ENCODE measurements at regions not wholly inside any gene's neighbourhood (a gene's known extent, or its start where the extent isn't known, plus 50 kb on each side); places are given as distances from the start of the nearest gene placed in this dataset.

DNA sequence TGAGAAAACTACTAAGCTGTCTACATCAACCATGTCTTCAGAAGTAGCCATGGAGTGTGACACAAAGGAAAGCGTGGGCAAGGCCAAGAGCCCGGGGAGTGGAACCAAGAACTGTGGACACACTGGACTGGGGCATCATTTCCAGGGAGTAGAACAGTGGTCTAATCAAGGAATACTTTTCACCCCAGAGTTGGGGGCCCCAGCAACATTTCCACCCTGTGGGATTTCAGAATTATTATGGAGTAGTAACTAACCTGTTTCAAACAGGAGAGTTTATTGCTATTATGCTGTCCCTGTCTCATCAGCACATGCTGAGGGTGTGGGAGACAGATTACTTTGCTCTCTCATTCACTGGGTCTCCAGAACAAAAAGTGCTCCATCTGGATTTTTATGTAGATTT lies 58.0 kb upstream of the FSTL4 start:
- H3K4me3 ChIP-seq: no peak overlapping the region
- no peaks in the 10 kb centered on the region for H3K36me3 ChIP-seq
- no peaks in the 10 kb centered on the region for H3K4me1 ChIP-seq
- intact Hi-C loops (cut with DNase I): no loop called here
- H3K9me3 ChIP-seq: peaks cover 0 to 8% (median 0%) of the 10 kb centered on the region in 4 donors
- TF ChIP-seq POLR2AphosphoS5 (IDR thresholded peaks at IDR 0.05): no peak
- no peak for TF ChIP-seq POLR2A (IDR thresholded peaks at IDR 0.05; ENCODE audit: low read depth)
- TF ChIP-seq, protein P1, sequence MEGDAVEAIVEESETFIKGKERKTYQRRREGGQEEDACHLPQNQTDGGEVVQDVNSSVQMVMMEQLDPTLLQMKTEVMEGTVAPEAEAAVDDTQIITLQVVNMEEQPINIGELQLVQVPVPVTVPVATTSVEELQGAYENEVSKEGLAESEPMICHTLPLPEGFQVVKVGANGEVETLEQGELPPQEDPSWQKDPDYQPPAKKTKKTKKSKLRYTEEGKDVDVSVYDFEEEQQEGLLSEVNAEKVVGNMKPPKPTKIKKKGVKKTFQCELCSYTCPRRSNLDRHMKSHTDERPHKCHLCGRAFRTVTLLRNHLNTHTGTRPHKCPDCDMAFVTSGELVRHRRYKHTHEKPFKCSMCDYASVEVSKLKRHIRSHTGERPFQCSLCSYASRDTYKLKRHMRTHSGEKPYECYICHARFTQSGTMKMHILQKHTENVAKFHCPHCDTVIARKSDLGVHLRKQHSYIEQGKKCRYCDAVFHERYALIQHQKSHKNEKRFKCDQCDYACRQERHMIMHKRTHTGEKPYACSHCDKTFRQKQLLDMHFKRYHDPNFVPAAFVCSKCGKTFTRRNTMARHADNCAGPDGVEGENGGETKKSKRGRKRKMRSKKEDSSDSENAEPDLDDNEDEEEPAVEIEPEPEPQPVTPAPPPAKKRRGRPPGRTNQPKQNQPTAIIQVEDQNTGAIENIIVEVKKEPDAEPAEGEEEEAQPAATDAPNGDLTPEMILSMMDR (IDR thresholded peaks at IDR 0.05): no peak
- no peak for TF ChIP-seq EP300 (IDR thresholded peaks at IDR 0.05)
- WGBS: 94% methylated on average over 2 of the region's 2 CpGs
- H3K27ac ChIP-seq (replicated peaks in 1 of 4): no peak overlapping the region
- peaks cover 0 to 10% (median 0%) of the 10 kb centered on the region in 4 donors for H3K27me3 ChIP-seq
- DNase-seq (ENCODE audit: extremely low spot score): no peak

DNA sequence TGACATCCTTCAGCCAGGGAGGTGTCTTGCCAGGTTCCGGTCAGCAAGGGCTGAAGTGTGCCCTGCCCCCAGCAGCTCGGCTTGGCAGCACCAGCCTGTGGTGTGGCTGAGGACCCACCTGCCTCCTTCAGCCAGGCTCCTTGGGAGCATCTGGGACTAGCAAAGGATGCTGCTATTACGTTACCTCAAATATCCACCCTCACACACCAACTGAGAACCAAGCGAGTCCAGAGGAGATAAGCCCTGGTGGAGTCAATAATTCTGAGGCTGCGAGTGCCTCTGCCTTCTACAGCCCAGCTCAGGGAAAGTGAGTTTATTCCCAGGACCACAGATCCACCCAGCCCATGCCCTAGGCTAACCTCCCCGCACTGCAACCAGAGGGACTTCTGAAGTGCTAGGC lies 57.1 kb upstream of the FSTL4 start:
- WGBS: 93% methylated on average over 6 of the region's 6 CpGs
- intact Hi-C loops (cut with DNase I): no loop called here

DNA sequence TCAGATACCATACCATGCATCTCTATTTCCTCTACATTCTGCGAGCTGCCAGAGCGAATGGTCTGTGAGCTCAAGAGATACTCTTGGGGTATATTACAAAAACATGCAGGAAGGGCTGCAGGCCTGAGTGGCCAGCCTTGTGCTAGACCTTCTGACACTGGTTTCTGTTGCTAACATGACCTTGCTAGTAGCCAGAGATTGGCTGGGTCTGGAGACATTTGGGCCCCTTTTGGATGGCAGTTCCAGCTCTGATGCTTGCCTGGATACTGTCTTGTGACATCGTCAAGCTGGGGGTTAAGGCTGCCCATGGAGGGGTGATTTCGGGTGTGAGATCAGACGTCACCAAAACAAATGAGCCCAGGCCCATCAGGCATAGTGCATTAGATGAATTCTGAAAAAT lies 56.1 kb upstream of the FSTL4 start:
- Histone ChIP-seq H3K4me3 (no peak overlapping the region), H3K9me3 (peaks cover 0 to 8% (median 0%) of the 10 kb centered on the region in 4 donors), H3K27me3 (peaks cover 0 to 10% (median 0%) of the 10 kb centered on the region in 4 donors), H3K27ac (replicated peaks in 1 of 4) (no peak overlapping the region), H3K36me3 (no peaks in the 10 kb centered on the region), H3K4me1 (no peaks in the 10 kb centered on the region)
- TF ChIP-seq POLR2A (IDR thresholded peaks at IDR 0.05; ENCODE audit: low read depth): no peak
- no peak for TF ChIP-seq POLR2AphosphoS5 (IDR thresholded peaks at IDR 0.05)
- TF ChIP-seq, protein P1 (IDR thresholded peaks at IDR 0.05): no peak
- no peak for TF ChIP-seq EP300 (IDR thresholded peaks at IDR 0.05)
- 77% methylated on average over 5 of the region's 5 CpGs for WGBS
- intact Hi-C loops (cut with DNase I): no loop called here
- DNase-seq (ENCODE audit: extremely low spot score): peak; percentile 70

More for the DNA sequence above, 57.1 kb upstream of the FSTL4 start:
- H3K36me3 ChIP-seq: no peaks in the 10 kb centered on the region
- no peak for TF ChIP-seq EP300 (IDR thresholded peaks at IDR 0.05)
- DNase-seq (ENCODE audit: extremely low spot score): peak; percentile 74
- no peaks in the 10 kb centered on the region for H3K4me1 ChIP-seq
- H3K27me3 ChIP-seq: peaks cover 0 to 10% (median 0%) of the 10 kb centered on the region in 4 donors
- H3K9me3 ChIP-seq: peaks cover 0 to 8% (median 0%) of the 10 kb centered on the region in 4 donors
- H3K4me3 ChIP-seq: no peak overlapping the region
- H3K27ac ChIP-seq (replicated peaks in 1 of 4): no peak overlapping the region

DNA sequence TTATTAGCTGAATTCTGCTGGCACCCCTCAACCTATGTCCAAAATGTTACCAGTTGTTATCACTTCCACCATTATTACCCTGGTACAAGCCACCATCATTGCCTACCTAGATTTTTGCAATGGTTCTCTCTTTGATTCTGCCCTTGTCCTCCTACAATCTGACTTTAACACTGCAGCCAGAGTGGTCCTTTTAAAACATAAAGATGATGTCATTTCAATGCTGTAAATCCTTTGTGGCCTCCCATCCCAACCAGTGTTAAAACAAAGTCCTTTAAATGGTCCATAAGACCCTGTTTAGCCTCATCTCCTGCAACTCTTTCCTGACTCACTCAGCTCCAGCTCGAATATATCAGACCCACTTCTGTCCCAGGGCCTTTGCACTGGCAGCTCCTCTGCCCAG lies 54.9 kb upstream of the FSTL4 start:
- Histone ChIP-seq H3K27ac (replicated peaks in 1 of 4) (no peak overlapping the region), H3K36me3 (no peaks in the 10 kb centered on the region), H3K4me1 (no peaks in the 10 kb centered on the region), H3K9me3 (peaks cover 0 to 8% (median 0%) of the 10 kb centered on the region in 4 donors), H3K27me3 (peaks cover 0 to 10% (median 0%) of the 10 kb centered on the region in 4 donors), H3K4me3 (no peak overlapping the region)
- WGBS: 71% methylated on average over 1 of the region's 1 CpG
- intact Hi-C loops (cut with DNase I): no loop called here
- TF ChIP-seq, protein P1 (IDR thresholded peaks at IDR 0.05): no peak
- TF ChIP-seq EP300 (IDR thresholded peaks at IDR 0.05): no peak
- no peak for TF ChIP-seq POLR2A (IDR thresholded peaks at IDR 0.05; ENCODE audit: low read depth)
- no peak for TF ChIP-seq POLR2AphosphoS5 (IDR thresholded peaks at IDR 0.05)
- no peak for DNase-seq (ENCODE audit: extremely low spot score)

DNA sequence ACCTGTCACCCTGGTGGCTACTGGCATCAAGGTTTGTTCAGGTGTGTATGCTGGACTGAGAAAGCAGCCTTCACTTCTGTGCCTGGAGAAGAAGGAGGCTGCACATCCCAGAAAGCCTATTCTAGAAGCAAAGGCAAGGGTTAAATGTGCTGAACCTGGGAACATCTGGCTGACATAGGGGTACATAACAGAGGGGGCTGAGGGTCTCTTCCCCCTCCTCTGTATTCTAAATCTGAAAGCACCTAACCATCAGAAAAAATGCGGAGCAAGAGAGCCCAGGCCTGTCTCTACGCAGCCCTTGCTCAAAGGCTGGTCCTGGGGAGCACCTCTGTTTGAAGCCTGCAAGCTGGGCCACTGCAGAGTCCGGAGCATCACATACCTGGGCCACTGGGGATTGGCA lies 53.2 kb upstream of the FSTL4 start:
- Histone ChIP-seq H3K4me3 (no peak overlapping the region), H3K27ac (replicated peaks in 1 of 4) (no peak overlapping the region), H3K27me3 (peaks cover 0 to 10% (median 0%) of the 10 kb centered on the region in 4 donors), H3K36me3 (no peaks in the 10 kb centered on the region), H3K9me3 (peaks cover 0 to 2% (median 0%) of the 10 kb centered on the region in 4 donors), H3K4me1 (no peaks in the 10 kb centered on the region)
- intact Hi-C loops (cut with DNase I): no loop called here
- peak; percentile 88 for DNase-seq (ENCODE audit: extremely low spot score)
- 64% methylated on average over 3 of the region's 3 CpGs for WGBS
- TF ChIP-seq POLR2A (IDR thresholded peaks at IDR 0.05; ENCODE audit: low read depth) (no peak), POLR2AphosphoS5 (IDR thresholded peaks at IDR 0.05) (no peak), EP300 (IDR thresholded peaks at IDR 0.05) (no peak)
- TF ChIP-seq, protein P1 (IDR thresholded peaks at IDR 0.05): no peak
